HepG2 (cell line): ENCODE measurements at regions not wholly inside any gene's neighbourhood (a gene's known extent, or its start where the extent isn't known, plus 50 kb on each side); places are given as distances from the start of the nearest gene placed in this dataset.

ENCODE experiments used
- AHR ChIP-seq: IDR thresholded peaks from 2 replicates; pipeline ENCODE4 v1.6.1; 2018; ENCODE audit warnings: missing genetic modification reagents, missing compliant biosample characterization
- ATF3 ChIP-seq: sonication (generic); formaldehyde crosslinking; IDR thresholded peaks from 2 replicates; pipeline ENCODE4 v1.4.0; 2020; ENCODE audit warnings: missing genetic modification reagents
- BORCS8-MEF2B ChIP-seq: sonication (generic); formaldehyde crosslinking; IDR thresholded peaks from 2 replicates; pipeline ENCODE4 v1.8.0; 2022; ENCODE audit warnings: mild to moderate bottlenecking, missing genetic modification reagents
- CENPT ChIP-seq: sonication (generic); formaldehyde crosslinking; IDR thresholded peaks from 2 replicates; pipeline ENCODE4 v1.8.0; 2022; ENCODE audit warnings: low read depth, mild to moderate bottlenecking, moderate library complexity, missing genetic modification reagents
- EED ChIP-seq: sonication (generic); formaldehyde crosslinking; IDR thresholded peaks from 2 replicates; pipeline ENCODE4 v1.5.0; 2020; ENCODE audit warnings: mild to moderate bottlenecking, missing genetic modification reagents
- GMEB2 ChIP-seq: IDR thresholded peaks from 2 replicates; pipeline ENCODE4 v1.6.1; 2016; ENCODE audit warnings: missing biosample characterization, missing genetic modification reagents, low read depth
- HES4 ChIP-seq: sonication (generic); formaldehyde crosslinking; IDR thresholded peaks from 2 replicates; pipeline ENCODE4 v1.9.0; 2021; ENCODE audit warnings: mild to moderate bottlenecking, missing genetic modification reagents, borderline replicate concordance
- KAT7 ChIP-seq: IDR thresholded peaks from 2 replicates; pipeline ENCODE4 v1.6.1; 2018; ENCODE audit warnings: borderline replicate concordance, missing compliant biosample characterization
- MTA1 ChIP-seq: sonication (generic); formaldehyde crosslinking; IDR thresholded peaks from 2 replicates; pipeline ENCODE4 v1.4.0; 2020; ENCODE audit warnings: missing genetic modification reagents, mild to moderate bottlenecking, borderline replicate concordance
- NR2F6 ChIP-seq, 2 experiments: IDR thresholded peaks; 2 replicates each; pipeline ENCODE4 v1.6.1; 2016; ENCODE audit warnings: antibody characterized with exemption in 1 of 2, mild to moderate bottlenecking in 1 of 2
- RBM22 ChIP-seq: fragments of 200-400 bp; formaldehyde crosslinking; optimal IDR thresholded peaks from 2 replicates; pipeline ENCODE3; 2017; ENCODE audit warnings: mild to moderate bottlenecking, low read length, moderate library complexity
- SALL1 ChIP-seq: sonication (generic); formaldehyde crosslinking; IDR thresholded peaks from 2 replicates; pipeline ENCODE4 v1.8.0; 2022; ENCODE audit warnings: mild to moderate bottlenecking, missing genetic modification reagents
- SETDB1 ChIP-seq: sonication (generic); formaldehyde crosslinking; IDR thresholded peaks from 2 replicates; pipeline ENCODE4 v1.5.1; 2020; ENCODE audit warnings: missing genetic modification reagents, mild to moderate bottlenecking, borderline replicate concordance
- THAP7 ChIP-seq: sonication (generic); formaldehyde crosslinking; IDR thresholded peaks from 2 replicates; pipeline ENCODE4 v1.8.1; 2023; ENCODE audit warnings: mild to moderate bottlenecking, missing genetic modification reagents
- ZBTB49 ChIP-seq: sonication (generic); formaldehyde crosslinking; IDR thresholded peaks from 2 replicates; pipeline ENCODE4 v1.4.0; 2020; ENCODE audit warnings: missing genetic modification reagents, borderline replicate concordance
- ZFP91 ChIP-seq: sonication (generic); formaldehyde crosslinking; IDR thresholded peaks from 2 replicates; pipeline ENCODE4 v1.9.0; 2022; ENCODE audit warnings: missing genetic modification reagents, mild to moderate bottlenecking, borderline replicate concordance
- ZFX ChIP-seq: sonication (generic); formaldehyde crosslinking; IDR thresholded peaks from 2 replicates; pipeline ENCODE4 v1.4.0; 2020; ENCODE audit warnings: mild to moderate bottlenecking, low read depth, missing genetic modification reagents, moderate library complexity
- ZNF256 ChIP-seq: sonication (generic); formaldehyde crosslinking; conservative IDR thresholded peaks from 2 replicates; pipeline ENCODE4 v1.4.0; 2020; ENCODE audit warnings: missing genetic modification reagents
- ZNF382 ChIP-seq: sonication (generic); formaldehyde crosslinking; IDR thresholded peaks from 2 replicates; pipeline ENCODE4 v1.5.0; 2020; ENCODE audit warnings: missing genetic modification reagents, mild to moderate bottlenecking, borderline replicate concordance
- ZNF704 ChIP-seq: sonication (generic); formaldehyde crosslinking; IDR thresholded peaks from 2 replicates; pipeline ENCODE4 v1.8.1; 2023; ENCODE audit warnings: mild to moderate bottlenecking, inconsistent platforms, moderate library complexity, missing genetic modification reagents, borderline replicate concordance

- TF ChIP-seq GMEB2 (no peak), BORCS8-MEF2B (CRISPR knock-in tag) (peak; percentile 74; the same call in 1 of the 2 replicates), KAT7 (0 out of 2 replicates have a peak, but pooled peaks have one; percentile 38), ZFP91 (CRISPR knock-in tag) (0 out of 2 replicates have a peak, but pooled peaks have one; percentile 15), NR2F6 (IDR thresholded peaks at IDR 0.05) (peak; percentile 94), NR2F6 (CRISPR knock-in tag; IDR thresholded peaks at IDR 0.05) (peak; percentile 92), AHR (CRISPR knock-in tag) (no peak), ZNF704 (CRISPR knock-in tag) (no peak), HES4 (CRISPR knock-in tag) (no peak), RBM22 (no peak), SETDB1 (CRISPR knock-in tag) (no peak), CENPT (CRISPR knock-in tag) (no peak), ZNF256 (CRISPR knock-in tag) (no peak), ZFX (CRISPR knock-in tag) (peak; percentile 63), ATF3 (CRISPR knock-in tag) (no peak), SALL1 (CRISPR knock-in tag) (peak; percentile 72), ZNF382 (no peak), MTA1 (peak; percentile 13; the same call in 1 of the 2 replicates), THAP7 (CRISPR knock-in tag) (no peak), EED (CRISPR knock-in tag) (no peak), ZBTB49 (CRISPR knock-in tag) (no peak)
Measured at GRCh38 chr16:10322723-10323527, 62.9 kb upstream of the ATF7IP2 start (continued).
